ENCODE measurements at regions not wholly inside any gene's neighbourhood (a gene's known extent, or its start where the extent isn't known, plus 50 kb on each side); places are given as distances from the start of the nearest gene placed in this dataset.
A peak's percentile ranks its signal among the peaks of the same experiment; 100 is the strongest.

DNA sequence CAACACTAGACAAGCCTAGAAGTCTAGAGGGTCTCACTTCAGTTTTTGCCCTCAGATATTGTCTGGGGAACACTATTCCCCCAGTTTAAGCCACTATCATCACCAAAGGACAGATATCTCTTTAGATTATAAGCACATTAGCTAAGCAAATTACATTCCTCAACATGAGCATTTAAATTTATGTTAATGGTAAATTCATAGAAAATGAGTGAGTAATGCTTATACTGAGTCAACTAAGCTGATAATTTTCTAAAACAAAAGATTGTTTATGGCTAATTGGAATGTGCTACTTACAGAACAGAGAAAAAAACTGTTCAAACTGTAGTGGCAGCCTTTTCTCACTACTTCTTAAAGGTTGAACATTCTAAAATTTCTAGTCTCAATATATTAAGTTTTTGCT, 290.2 kb downstream of the SLITRK1 start:
- Histone ChIP-seq H2BK120ac (ENCODE audit: low read depth, low read length) (no peak overlapping the region), H3K9ac (ENCODE audit: low read depth, low read length, poor library complexity) (no peak overlapping the region), H4K8ac (ENCODE audit: low read depth, low read length) (no peak overlapping the region), H3K36me3 (replicated peaks in 1 of 2; ENCODE audit: control insufficient read depth in 2 of 2, insufficient read depth in 2 of 2, low read length in 2 of 2) (no peaks in the 10 kb centered on the region), H2BK5ac (ENCODE audit: low read length) (no peak overlapping the region), H4K91ac (ENCODE audit: low read depth, low read length, poor library complexity) (no peak overlapping the region), H3K18ac (ENCODE audit: low read length) (no peak overlapping the region), H3K27me3 (ENCODE audit: control insufficient read depth in 3 of 3, insufficient read depth in 3 of 3, low read depth in 1 of 3, low read length in 3 of 3) (no peaks in the 10 kb centered on the region), H3K27ac (replicated peaks; ENCODE audit: low read length) (no peak overlapping the region), H2BK15ac (ENCODE audit: low read length) (no peak overlapping the region), H3K4me3 (ENCODE audit: low read length in 2 of 2) (no peak overlapping the region), H2AFZ (ENCODE audit: low read length) (peak overlapping the region; percentile 30), H3K9me3 (replicated peaks in 1 of 2; ENCODE audit: control insufficient read depth in 2 of 2, insufficient read depth in 1 of 2, low read depth in 1 of 2, low read length in 2 of 2) (no peaks in the 10 kb centered on the region), H3K14ac (ENCODE audit: low read length) (no peak overlapping the region), H3K4ac (ENCODE audit: low read length) (no peak overlapping the region), H2BK12ac (ENCODE audit: low read length) (no peak overlapping the region), H3K4me2 (ENCODE audit: insufficient read depth, low read length, poor library complexity, severe bottlenecking) (no peak overlapping the region), H3K4me1 (ENCODE audit: control insufficient read depth in 2 of 2, insufficient read depth in 1 of 2, low read depth in 1 of 2, low read length in 2 of 2) (no peaks in the 10 kb centered on the region), H2AK5ac (ENCODE audit: low read depth, low read length) (no peak overlapping the region), H3K23ac (ENCODE audit: low read depth, low read length, poor library complexity) (no peak overlapping the region), H3K79me1 (ENCODE audit: low read depth, low read length) (no peaks in the 10 kb centered on the region)
- DNase-seq (ENCODE audit: low spot score), result no peak

DNA sequence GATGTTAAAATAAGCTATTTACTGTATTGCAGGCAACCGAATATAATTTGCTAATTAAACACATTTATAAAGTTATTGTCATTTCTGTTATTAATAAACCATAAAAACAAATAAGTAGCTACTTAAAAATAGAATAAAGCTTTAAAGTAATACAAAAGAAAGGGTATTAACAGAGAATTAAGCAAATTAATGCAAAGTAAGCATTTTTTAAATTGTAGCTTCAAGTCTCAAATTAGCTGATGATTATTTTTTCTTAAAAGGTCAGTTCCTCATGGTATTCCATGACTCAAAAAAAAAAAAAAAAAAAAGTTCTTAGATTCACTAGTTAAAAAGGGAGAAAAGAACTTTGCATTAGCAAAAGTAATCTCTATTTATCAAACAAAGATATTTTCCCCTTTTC, 292.5 kb downstream of the SLITRK1 start:
- Histone ChIP-seq H3K9me3 (replicated peaks in 1 of 2; ENCODE audit: control insufficient read depth in 2 of 2, insufficient read depth in 1 of 2, low read depth in 1 of 2, low read length in 2 of 2) (no peaks in the 10 kb centered on the region), H3K36me3 (replicated peaks in 1 of 2; ENCODE audit: control insufficient read depth in 2 of 2, insufficient read depth in 2 of 2, low read length in 2 of 2) (no peaks in the 10 kb centered on the region), H2BK5ac (ENCODE audit: low read length) (no peak overlapping the region), H4K91ac (ENCODE audit: low read depth, low read length, poor library complexity) (no peak overlapping the region), H3K4me3 (ENCODE audit: low read length in 2 of 2) (no peak overlapping the region), H3K4ac (ENCODE audit: low read length) (no peak overlapping the region), H3K18ac (ENCODE audit: low read length) (no peak overlapping the region), H2BK12ac (ENCODE audit: low read length) (no peak overlapping the region), H2BK120ac (ENCODE audit: low read depth, low read length) (no peak overlapping the region), H3K9ac (ENCODE audit: low read depth, low read length, poor library complexity) (no peak overlapping the region), H3K79me1 (ENCODE audit: low read depth, low read length) (no peaks in the 10 kb centered on the region), H3K4me1 (ENCODE audit: control insufficient read depth in 2 of 2, insufficient read depth in 1 of 2, low read depth in 1 of 2, low read length in 2 of 2) (no peaks in the 10 kb centered on the region), H3K23ac (ENCODE audit: low read depth, low read length, poor library complexity) (no peak overlapping the region), H4K8ac (ENCODE audit: low read depth, low read length) (no peak overlapping the region), H2AK5ac (ENCODE audit: low read depth, low read length) (no peak overlapping the region), H2BK15ac (ENCODE audit: low read length) (no peak overlapping the region), H2AFZ (ENCODE audit: low read length) (no peak overlapping the region), H3K27ac (replicated peaks; ENCODE audit: low read length) (no peak overlapping the region), H3K27me3 (ENCODE audit: control insufficient read depth in 3 of 3, insufficient read depth in 3 of 3, low read depth in 1 of 3, low read length in 3 of 3) (no peaks in the 10 kb centered on the region), H3K4me2 (ENCODE audit: insufficient read depth, low read length, poor library complexity, severe bottlenecking) (no peak overlapping the region), H3K14ac (ENCODE audit: low read length) (no peak overlapping the region)
- WGBS, 2 donors (ENCODE audit: extremely low coverage in 2 of 2, insufficient read length in 2 of 2, insufficient replicate concordance in 1 of 2), result no CpG with 5 or more reads among the region's 1 CpG
- DNase-seq (ENCODE audit: low spot score), result no peak

DNA sequence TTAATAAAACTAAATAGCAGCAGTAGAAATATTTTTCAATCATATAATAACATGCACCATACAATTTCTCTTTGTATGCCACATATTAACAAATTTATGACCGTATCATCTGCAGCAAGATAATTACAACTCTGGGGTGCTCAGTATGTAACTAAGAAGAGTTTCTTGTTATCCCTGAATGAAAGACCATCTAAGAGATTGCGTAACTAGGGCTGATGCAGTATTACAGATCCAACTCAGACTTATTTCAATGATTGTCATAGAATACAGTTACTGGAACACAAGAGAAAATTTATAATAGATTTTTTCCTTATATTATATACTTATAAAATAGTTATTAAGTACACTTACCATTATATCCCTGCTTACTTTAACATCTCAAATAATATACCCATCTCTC, 305.1 kb downstream of the SLITRK1 start:
- Histone ChIP-seq H2BK12ac (ENCODE audit: low read length) (no peak overlapping the region), H3K9ac (ENCODE audit: low read depth, low read length, poor library complexity) (no peak overlapping the region), H3K27ac (replicated peaks; ENCODE audit: low read length) (no peak overlapping the region), H3K4ac (ENCODE audit: low read length) (no peak overlapping the region), H3K79me1 (ENCODE audit: low read depth, low read length) (no peaks in the 10 kb centered on the region), H4K8ac (ENCODE audit: low read depth, low read length) (no peak overlapping the region), H4K91ac (ENCODE audit: low read depth, low read length, poor library complexity) (no peak overlapping the region), H3K27me3 (ENCODE audit: control insufficient read depth in 3 of 3, insufficient read depth in 3 of 3, low read depth in 1 of 3, low read length in 3 of 3) (no peaks in the 10 kb centered on the region), H3K14ac (ENCODE audit: low read length) (no peak overlapping the region), H2BK5ac (ENCODE audit: low read length) (no peak overlapping the region), H2AK5ac (ENCODE audit: low read depth, low read length) (no peak overlapping the region), H3K4me1 (ENCODE audit: control insufficient read depth in 2 of 2, insufficient read depth in 1 of 2, low read depth in 1 of 2, low read length in 2 of 2) (no peaks in the 10 kb centered on the region), H3K4me3 (ENCODE audit: low read length in 2 of 2) (no peak overlapping the region), H3K18ac (ENCODE audit: low read length) (no peak overlapping the region), H2BK15ac (ENCODE audit: low read length) (no peak overlapping the region), H3K36me3 (replicated peaks in 1 of 2; ENCODE audit: control insufficient read depth in 2 of 2, insufficient read depth in 2 of 2, low read length in 2 of 2) (no peaks in the 10 kb centered on the region), H2BK120ac (ENCODE audit: low read depth, low read length) (no peak overlapping the region), H3K23ac (ENCODE audit: low read depth, low read length, poor library complexity) (no peak overlapping the region), H2AFZ (ENCODE audit: low read length) (no peak overlapping the region), H3K4me2 (ENCODE audit: insufficient read depth, low read length, poor library complexity, severe bottlenecking) (no peak overlapping the region), H3K9me3 (replicated peaks in 1 of 2; ENCODE audit: control insufficient read depth in 2 of 2, insufficient read depth in 1 of 2, low read depth in 1 of 2, low read length in 2 of 2) (no peaks in the 10 kb centered on the region)
- no peak for DNase-seq (ENCODE audit: low spot score)
- WGBS, 2 donors (ENCODE audit: extremely low coverage in 2 of 2, insufficient read length in 2 of 2, insufficient replicate concordance in 1 of 2), result no CpG with 5 or more reads among the region's 2 CpGs

DNA sequence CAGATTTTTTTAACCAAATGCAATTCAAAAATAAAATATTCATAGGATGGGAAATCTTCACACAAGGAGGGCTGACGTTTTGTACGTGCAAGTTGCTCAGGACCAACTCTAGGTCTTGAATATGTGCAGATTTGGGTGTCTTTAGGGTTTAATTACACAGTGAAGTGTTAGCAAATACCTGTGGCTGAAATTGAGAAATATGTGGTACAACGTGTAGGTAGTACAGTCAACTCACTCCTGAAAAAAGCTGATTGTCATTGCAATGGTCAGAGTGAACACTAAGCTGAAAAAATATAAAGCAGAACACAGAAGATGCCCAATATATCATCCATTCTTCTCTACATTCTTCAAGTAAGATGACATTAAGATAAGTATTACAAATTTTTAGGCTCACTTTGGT, 314.3 kb downstream of the SLITRK1 start:
- H3K4me3 ChIP-seq (ENCODE audit: low read length in 2 of 2), result no peak overlapping the region
- no peaks in the 10 kb centered on the region for H3K4me1 ChIP-seq (ENCODE audit: control insufficient read depth in 2 of 2, insufficient read depth in 1 of 2, low read depth in 1 of 2, low read length in 2 of 2)
- DNase-seq (ENCODE audit: low spot score), result no peak
- no peak overlapping the region for H2BK12ac ChIP-seq (ENCODE audit: low read length)
- WGBS, 2 donors (ENCODE audit: extremely low coverage in 2 of 2, insufficient read length in 2 of 2, insufficient replicate concordance in 1 of 2), result no CpG with 5 or more reads among the region's 3 CpGs
- no peak overlapping the region for H3K18ac ChIP-seq (ENCODE audit: low read length)
- H2AK5ac ChIP-seq (ENCODE audit: low read depth, low read length), result no peak overlapping the region
- H3K9ac ChIP-seq (ENCODE audit: low read depth, low read length, poor library complexity), result no peak overlapping the region
- H2BK120ac ChIP-seq (ENCODE audit: low read depth, low read length), result no peak overlapping the region
- no peak overlapping the region for H3K4me2 ChIP-seq (ENCODE audit: insufficient read depth, low read length, poor library complexity, severe bottlenecking)
- no peak overlapping the region for H3K14ac ChIP-seq (ENCODE audit: low read length)
- H2AFZ ChIP-seq (ENCODE audit: low read length), result no peak overlapping the region
- H4K91ac ChIP-seq (ENCODE audit: low read depth, low read length, poor library complexity), result no peak overlapping the region
- no peaks in the 10 kb centered on the region for H3K9me3 ChIP-seq (replicated peaks in 1 of 2; ENCODE audit: control insufficient read depth in 2 of 2, insufficient read depth in 1 of 2, low read depth in 1 of 2, low read length in 2 of 2)
- no peak overlapping the region for H2BK15ac ChIP-seq (ENCODE audit: low read length)
- no peak overlapping the region for H2BK5ac ChIP-seq (ENCODE audit: low read length)
- H3K36me3 ChIP-seq (replicated peaks in 1 of 2; ENCODE audit: control insufficient read depth in 2 of 2, insufficient read depth in 2 of 2, low read length in 2 of 2), result no peaks in the 10 kb centered on the region
- no peaks in the 10 kb centered on the region for H3K79me1 ChIP-seq (ENCODE audit: low read depth, low read length)
- H3K23ac ChIP-seq (ENCODE audit: low read depth, low read length, poor library complexity), result no peak overlapping the region
- H4K8ac ChIP-seq (ENCODE audit: low read depth, low read length), result no peak overlapping the region
- H3K4ac ChIP-seq (ENCODE audit: low read length), result no peak overlapping the region
- H3K27me3 ChIP-seq (ENCODE audit: control insufficient read depth in 3 of 3, insufficient read depth in 3 of 3, low read depth in 1 of 3, low read length in 3 of 3), result no peaks in the 10 kb centered on the region
- no peak overlapping the region for H3K27ac ChIP-seq (replicated peaks; ENCODE audit: low read length)

Data from neuronal stem cell (in vitro differentiated cells).